ENCODE measurements at regions not wholly inside any gene's neighbourhood (a gene's known extent, or its start where the extent isn't known, plus 50 kb on each side); places are given as distances from the start of the nearest gene placed in this dataset.

- TF ChIP-seq ATF2 (IDR thresholded peaks at IDR 0.05; ENCODE audit: low read length) (no peak), KLF5 (IDR thresholded peaks at IDR 0.05; ENCODE audit: partially characterized antibody) (no peak), RB1 (IDR thresholded peaks at IDR 0.05; ENCODE audit: borderline replicate concordance) (no peak), IKZF1 (conservative IDR thresholded peaks at IDR 0.05) (no peak)
- TF ChIP-seq, protein P1, sequence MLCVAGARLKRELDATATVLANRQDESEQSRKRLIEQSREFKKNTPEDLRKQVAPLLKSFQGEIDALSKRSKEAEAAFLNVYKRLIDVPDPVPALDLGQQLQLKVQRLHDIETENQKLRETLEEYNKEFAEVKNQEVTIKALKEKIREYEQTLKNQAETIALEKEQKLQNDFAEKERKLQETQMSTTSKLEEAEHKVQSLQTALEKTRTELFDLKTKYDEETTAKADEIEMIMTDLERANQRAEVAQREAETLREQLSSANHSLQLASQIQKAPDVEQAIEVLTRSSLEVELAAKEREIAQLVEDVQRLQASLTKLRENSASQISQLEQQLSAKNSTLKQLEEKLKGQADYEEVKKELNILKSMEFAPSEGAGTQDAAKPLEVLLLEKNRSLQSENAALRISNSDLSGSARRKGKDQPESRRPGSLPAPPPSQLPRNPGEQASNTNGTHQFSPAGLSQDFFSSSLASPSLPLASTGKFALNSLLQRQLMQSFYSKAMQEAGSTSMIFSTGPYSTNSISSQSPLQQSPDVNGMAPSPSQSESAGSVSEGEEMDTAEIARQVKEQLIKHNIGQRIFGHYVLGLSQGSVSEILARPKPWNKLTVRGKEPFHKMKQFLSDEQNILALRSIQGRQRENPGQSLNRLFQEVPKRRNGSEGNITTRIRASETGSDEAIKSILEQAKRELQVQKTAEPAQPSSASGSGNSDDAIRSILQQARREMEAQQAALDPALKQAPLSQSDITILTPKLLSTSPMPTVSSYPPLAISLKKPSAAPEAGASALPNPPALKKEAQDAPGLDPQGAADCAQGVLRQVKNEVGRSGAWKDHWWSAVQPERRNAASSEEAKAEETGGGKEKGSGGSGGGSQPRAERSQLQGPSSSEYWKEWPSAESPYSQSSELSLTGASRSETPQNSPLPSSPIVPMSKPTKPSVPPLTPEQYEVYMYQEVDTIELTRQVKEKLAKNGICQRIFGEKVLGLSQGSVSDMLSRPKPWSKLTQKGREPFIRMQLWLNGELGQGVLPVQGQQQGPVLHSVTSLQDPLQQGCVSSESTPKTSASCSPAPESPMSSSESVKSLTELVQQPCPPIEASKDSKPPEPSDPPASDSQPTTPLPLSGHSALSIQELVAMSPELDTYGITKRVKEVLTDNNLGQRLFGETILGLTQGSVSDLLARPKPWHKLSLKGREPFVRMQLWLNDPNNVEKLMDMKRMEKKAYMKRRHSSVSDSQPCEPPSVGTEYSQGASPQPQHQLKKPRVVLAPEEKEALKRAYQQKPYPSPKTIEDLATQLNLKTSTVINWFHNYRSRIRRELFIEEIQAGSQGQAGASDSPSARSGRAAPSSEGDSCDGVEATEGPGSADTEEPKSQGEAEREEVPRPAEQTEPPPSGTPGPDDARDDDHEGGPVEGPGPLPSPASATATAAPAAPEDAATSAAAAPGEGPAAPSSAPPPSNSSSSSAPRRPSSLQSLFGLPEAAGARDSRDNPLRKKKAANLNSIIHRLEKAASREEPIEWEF (IDR thresholded peaks at IDR 0.05; ENCODE audit: insufficient replicate concordance, low read depth, low read length), result no peak
These were observed 125.6 kb upstream of the NRIP1 start (continued) for GRCh38 chr21:15190412-15190811.

DNA sequence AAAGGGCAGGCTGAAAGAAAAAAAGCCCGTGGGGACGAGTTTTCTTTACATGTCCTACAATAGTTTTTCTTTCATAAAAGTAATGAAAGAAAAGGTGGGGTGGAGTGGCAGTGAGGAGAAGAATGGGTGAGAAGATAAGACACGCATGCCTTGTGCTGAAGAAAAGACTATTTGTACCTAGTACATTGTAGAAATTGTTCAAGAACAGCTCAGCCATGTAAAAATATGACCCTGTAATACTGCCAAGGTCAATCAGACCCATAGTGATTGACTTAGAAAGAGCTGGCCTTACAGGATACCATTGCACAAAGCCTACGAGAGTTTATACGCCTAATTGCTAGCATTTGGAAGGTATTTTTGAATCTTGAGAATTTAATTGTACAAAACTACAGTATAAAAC is 126.0 kb upstream of the NRIP1 start:
- in situ Hi-C loops (cut with MboI), result no loop called here
- ChIA-PET SMC1A (ENCODE audit: uncharacterized antibody, unreplicated experiment) (no interaction called here), POLR2A (no interaction called here), RAD21 (ENCODE audit: unreplicated experiment) (no interaction called here), CTCF (no interaction called here)
- Histone ChIP-seq H3K36me3 (ENCODE audit: control insufficient read depth in 2 of 2, insufficient read depth in 2 of 2, low read length in 1 of 2) (no peaks in the 10 kb centered on the region), H3K79me2 (ENCODE audit: control insufficient read depth, insufficient read depth, low read length) (no peaks in the 10 kb centered on the region), H3K27ac (ENCODE audit: control insufficient read depth, insufficient read depth) (no peak overlapping the region), H3K27me3 (replicated peaks in 1 of 2; ENCODE audit: control insufficient read depth in 2 of 2, insufficient read depth in 2 of 2, low read length in 1 of 2) (no peaks in the 10 kb centered on the region; a peak in 1 of 4 replicates), H3K4me2 (ENCODE audit: control insufficient read depth, insufficient read depth) (no peak overlapping the region), H3K4me3 (no peak overlapping the region), H3K9me3 (replicated peaks; ENCODE audit: control insufficient read depth, insufficient read depth, low read length) (no peaks in the 10 kb centered on the region), H3K4me1 (ENCODE audit: control insufficient read depth, insufficient read depth, low read length) (no peaks in the 10 kb centered on the region), H3K9ac (ENCODE audit: control insufficient read depth, insufficient read depth, low read length) (no peak overlapping the region), H4K20me1 (ENCODE audit: control insufficient read depth, insufficient read depth) (no peaks in the 10 kb centered on the region), H2AFZ (ENCODE audit: control insufficient read depth, low read depth, low read length) (no peak overlapping the region)
- no peak for ATAC-seq
- no peak for DNase-seq (ENCODE audit: low read depth, low spot score)
- no peak for FAIRE-seq
- 0% methylated on average over 5 of the region's 5 CpGs for WGBS (ENCODE audit: insufficient coverage, insufficient replicate concordance, low lambda C conversion rate, missing lambda C conversion rate)
- TF ChIP-seq RB1 (IDR thresholded peaks at IDR 0.05; ENCODE audit: borderline replicate concordance) (no peak), FOXK2 (IDR thresholded peaks at IDR 0.05) (no peak), RFX5 (IDR thresholded peaks at IDR 0.05; ENCODE audit: low read depth, low read length) (no peak)
- no TSS peak for BruUV-seq (replicated peaks)
- intact Hi-C loops (cut with micrococcal nuclease; ENCODE audit: unreplicated experiment), result no loop called here
